Body of pancreas (tissue), 4 donors: ENCODE measurements at regions not wholly inside any gene's neighbourhood (a gene's known extent, or its start where the extent isn't known, plus 50 kb on each side); places are given as distances from the start of the nearest gene placed in this dataset.

ENCODE experiments used
- POLR2A ChIP-seq, 3 donors: fragments of 450-650 bp; IDR thresholded peaks; one replicate each; pipeline ENCODE4 v1.6.1; 2016; ENCODE audit warnings: antibody characterized with exemption in 3 of 3, mild to moderate bottlenecking in 2 of 3
- TF ChIP-seq, protein P1 (sequence below), 7 experiments: fragments of 450-650 bp in 4 of 7; fragments of 200-600 bp in 3 of 7; sonication (generic) in 3 of 7; IDR thresholded peaks; one replicate each; pipeline ENCODE4 v1.5.1; 2016 to 2019; ENCODE audit warnings: antibody characterized with exemption in 7 of 7

DNA sequence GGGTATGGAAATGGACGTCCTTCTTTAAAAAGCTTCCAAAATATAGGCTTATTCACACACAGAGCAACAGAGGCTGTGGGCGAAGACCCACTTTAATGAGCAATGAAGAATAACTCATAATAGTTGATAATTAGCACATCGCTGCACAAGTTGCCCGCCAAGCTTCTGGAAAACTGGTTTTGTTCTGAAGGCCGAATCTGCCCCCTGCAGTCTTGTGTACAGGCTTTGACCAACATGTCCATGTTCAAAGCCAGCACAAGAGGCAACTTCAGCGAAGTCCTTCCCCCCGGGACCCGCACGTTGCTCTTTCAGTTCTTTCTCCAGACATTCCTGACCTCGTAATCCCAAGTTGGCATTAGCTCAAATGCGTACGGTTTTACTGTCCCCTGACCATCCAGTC lies 73.3 kb downstream of the IRX5 start:
- TF ChIP-seq, protein P1, sequence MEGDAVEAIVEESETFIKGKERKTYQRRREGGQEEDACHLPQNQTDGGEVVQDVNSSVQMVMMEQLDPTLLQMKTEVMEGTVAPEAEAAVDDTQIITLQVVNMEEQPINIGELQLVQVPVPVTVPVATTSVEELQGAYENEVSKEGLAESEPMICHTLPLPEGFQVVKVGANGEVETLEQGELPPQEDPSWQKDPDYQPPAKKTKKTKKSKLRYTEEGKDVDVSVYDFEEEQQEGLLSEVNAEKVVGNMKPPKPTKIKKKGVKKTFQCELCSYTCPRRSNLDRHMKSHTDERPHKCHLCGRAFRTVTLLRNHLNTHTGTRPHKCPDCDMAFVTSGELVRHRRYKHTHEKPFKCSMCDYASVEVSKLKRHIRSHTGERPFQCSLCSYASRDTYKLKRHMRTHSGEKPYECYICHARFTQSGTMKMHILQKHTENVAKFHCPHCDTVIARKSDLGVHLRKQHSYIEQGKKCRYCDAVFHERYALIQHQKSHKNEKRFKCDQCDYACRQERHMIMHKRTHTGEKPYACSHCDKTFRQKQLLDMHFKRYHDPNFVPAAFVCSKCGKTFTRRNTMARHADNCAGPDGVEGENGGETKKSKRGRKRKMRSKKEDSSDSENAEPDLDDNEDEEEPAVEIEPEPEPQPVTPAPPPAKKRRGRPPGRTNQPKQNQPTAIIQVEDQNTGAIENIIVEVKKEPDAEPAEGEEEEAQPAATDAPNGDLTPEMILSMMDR (IDR thresholded peaks at IDR 0.05): no peak
- TF ChIP-seq POLR2A (IDR thresholded peaks at IDR 0.05): no peak
